ENCODE measurements at regions not wholly inside any gene's neighbourhood (a gene's known extent, or its start where the extent isn't known, plus 50 kb on each side); places are given as distances from the start of the nearest gene placed in this dataset.

DNA sequence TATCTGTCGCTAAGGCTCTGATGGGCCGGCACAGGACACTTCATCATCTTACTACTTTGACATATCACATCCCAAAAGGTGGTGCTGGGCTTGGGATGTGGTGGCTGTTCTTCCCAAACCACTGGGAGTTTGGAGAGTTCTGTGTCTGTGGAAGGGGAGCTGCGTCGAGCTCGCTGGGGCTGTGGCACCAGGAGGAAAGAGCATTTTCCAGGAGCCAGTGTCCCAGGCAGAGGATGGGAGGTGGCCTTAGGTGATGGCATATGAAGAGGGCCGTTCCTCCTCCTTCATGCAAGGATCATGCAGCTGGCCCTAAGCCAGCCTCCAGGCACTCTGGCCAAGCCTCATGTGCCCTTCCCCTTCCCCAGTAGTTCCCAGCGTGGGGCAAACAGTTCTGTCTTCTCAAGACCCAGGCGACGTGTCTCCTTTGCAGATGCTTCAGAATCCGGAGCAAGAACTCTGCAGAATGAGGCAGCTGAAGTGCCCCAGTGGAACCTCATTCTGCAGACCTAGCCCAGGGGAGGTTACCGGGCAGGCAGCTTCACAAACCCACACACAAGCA is 89.4 kb upstream of the TNRC6C start:
- DNase-seq: no peak

DNA sequence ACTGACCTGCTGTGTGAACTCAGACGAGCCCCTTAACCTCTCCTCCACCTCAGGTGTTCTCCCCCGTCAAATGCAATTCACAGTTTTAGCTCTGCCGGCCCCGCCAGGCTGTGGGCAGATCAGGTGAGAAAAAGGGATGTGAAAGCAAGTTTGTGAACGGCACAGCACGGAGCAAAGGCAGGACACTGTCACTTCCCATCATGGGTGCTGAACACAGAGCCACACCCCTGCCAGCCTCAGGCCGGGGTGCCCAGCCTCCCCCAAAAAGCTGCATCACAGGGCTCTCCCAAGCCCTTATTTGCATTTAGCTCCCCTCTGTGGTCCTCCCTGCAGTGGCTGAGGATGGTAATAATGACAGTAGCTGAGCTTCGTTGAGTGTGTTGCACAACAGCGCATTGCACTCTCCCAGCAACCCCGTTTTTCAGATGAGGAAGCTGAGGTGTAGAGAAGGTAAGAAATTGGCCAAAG is 88.8 kb upstream of the TNRC6C start:
- no peak for DNase-seq

DNA sequence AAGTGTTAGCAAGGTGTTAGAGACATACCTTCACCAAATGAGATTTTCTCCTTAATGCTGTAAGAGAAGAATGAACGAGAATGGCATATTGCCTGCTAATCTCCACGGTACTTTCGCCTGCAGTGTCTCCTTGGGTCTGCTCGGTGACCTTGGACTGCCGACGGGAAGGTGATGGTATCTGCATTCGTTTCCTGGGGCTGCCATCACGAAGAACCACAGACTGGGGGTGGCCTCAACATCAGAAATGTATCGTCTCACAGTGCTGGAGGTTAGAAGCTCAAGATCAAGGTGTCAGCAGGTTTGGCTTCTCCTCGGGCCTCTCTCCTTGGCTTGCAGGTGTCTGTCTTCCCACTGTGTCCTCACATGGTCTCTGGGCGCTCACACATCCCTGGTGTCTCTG is 86.3 kb upstream of the TNRC6C start:
- DNase-seq: no peak

DNA sequence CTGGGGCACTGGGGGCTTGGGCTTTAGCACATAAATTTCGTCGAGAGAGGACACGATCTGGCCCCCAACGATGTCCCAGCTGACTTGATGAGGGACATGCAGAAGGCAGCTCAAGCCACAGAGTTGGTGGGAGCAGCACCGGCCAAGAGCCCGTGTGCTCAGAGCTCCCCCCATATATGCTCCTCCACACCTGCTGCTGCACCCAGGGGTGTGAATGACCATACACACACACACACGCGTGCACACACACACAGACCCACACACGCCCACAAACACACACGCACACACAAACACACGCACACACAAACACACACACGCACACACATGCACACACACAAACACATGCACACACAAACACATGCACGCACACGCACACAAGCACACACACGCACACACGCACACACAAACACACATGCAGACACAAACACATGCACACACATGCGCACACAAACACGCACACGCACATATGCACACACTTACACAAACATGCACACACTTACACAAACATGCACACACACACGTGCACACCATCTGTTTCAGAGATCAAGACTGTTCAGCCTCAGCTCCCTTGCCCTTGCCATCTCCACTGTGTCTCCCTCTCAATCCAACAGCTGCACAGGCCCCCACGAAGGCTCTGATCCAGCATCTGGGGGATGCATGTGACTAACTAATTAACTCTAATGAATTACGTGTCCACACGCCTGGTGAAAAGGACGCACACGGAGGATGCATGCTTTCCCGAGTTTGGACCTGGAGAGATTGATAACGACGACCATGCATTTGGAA is 85.6 kb upstream of the TNRC6C start:
- no peak for DNase-seq

DNA sequence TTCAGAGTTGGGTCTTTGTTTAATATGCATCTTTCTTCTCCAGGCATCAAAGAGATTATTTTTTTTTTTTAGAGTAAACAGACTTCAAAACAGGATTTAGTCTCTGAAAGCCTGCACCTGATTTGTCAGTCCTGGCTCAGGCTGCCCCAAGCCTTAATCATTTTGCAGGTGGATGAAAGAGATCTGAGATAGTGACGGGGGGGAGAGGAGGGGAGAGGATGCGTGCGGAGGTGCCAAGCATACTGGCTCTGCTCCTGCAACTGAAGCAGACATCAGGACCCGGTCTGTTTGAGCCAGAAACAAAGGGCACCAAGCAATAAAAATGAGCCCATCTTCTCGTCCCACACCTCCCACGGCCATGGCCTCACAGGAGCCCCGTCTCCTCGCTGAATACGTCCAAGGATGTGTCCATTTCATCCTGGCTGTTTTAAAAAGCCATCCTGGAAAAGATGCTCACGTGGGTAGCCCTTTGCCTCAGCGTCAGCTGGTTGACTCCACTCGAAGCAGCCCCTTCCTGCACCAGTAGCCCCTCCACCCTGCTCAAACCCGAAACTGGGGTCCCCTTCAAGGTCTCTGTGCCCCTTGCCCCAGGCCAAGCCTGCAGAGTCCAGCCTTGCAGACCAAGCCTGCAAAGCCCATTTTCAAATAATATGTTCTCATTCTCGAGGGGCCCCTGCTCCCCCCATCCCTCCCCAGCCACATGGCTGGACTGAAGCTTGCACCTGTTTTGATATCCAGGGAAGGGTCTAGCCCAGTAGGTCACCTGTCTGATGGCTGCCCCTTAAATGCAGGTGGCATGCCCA is 84.8 kb upstream of the TNRC6C start:
- no peak for DNase-seq

DNA sequence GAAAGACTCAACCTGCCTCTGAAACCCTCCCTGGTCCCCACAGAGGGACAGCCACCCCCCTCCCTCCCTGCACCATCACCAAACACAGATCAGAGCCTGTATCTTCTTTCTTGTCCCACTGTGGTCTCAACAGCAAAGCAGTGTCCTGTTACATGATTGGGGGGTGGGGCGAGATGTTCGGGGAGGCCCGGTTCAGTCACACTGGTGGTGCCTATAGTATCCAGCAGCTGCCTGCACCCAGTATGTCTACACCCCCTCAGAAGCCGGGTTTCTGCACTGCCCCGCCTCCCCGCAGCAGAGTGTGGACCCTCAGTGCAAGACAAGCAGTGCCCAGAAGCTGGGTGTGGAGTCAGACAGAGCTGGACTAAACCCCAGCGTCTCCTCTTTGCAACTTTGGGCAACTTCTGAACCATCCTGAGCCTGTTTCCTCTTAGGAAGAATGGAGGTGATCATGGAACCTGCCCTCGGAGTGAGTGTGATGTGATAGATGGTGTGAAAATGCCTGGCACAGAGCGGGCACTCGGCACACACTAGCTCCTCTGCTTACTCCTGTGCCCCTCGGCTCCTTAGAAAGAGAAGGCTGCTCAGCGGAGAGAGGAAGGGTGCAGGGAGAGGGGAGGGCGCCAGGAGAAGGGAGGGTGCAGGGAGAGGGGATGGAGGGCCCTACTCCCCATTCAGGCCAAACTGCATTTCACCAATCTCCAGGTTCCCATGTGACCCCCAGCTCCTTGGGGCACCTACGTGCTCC is 84.0 kb upstream of the TNRC6C start:
- DNase-seq: no peak

DNA sequence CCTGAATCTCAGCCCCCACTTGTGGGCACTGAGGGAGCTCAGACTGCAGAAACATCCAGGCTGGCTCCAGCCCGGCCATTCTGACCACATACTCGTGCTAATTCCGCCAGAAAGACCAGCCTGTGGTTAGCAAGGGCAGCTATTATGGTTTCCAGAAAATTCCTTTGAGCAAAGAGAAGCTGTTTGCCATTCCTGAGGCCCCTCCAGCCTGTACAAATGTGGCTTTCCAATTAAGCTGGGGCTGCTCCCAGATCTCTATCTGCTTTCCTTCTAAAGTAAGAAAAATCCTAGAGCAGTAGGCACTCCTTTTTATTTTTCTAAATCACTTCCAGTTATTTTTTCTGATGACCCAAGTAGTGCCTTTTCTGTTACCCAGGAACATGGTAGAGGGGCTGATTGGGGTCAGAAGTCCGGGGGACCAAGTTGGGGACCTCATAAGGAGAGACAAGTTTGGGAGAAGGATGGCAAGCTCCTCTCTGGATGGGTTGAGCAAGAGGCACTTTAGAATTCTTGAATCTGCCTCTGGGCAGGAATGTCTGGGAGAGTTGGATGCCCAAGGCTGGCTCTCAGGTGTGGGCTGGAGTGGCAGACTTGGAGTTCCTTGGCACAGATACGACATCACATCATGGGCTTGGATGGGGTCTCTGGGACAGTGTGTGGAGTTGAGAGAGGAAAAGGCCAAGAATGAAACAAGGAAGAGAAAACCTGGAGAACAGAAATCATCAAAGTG is 83.3 kb upstream of the TNRC6C start:
- DNase-seq: no peak

DNA sequence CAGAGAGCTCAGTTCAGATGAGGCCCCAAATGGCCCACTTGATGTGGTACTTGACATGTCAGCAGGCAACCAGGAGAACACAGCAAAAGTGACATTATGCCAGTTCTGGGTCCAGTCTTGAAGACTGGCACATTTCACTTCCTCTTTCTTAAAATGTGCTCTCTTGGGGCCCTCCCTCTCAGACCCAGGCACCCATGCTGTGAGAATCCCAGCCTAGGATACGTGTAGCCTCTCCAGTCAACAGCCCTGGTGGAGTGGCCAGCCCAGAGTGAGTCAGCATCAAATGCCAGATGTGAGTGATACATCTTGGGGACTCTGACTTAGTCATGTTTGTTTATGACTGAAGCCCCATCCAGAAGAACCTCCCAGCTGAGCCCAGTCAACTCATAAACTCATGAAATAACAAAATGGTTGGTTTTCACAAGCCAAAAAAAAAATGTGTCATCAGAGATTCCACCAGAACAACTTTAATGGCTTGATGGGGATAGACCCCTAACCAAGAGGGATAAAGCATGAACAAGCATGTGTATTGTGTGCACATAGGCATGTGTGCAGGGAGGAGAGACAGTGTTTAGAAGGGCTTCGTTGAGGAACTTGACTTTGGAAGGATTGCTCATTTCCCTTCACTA is 82.5 kb upstream of the TNRC6C start:
- no peak for DNase-seq

DNA sequence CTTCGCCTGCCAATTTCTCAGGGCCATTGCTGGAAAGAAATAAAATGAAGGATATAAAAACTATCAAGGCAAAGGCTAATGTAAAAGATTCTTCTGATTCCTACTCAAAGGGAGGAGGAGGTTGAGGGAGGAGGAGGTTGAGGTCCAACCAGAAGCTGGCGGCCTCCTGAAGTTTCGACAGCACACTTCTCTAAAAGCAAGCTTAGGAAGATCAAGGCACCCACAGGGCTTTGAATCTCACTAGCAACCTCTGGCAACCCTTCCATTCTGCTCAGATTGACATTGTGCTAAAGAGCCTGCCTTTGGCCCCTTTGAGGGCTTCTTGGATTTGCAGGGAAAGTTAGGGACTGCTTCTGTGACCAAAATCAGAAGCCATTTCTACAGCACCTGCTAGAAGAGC is 81.5 kb upstream of the TNRC6C start:
- DNase-seq: no peak

DNA sequence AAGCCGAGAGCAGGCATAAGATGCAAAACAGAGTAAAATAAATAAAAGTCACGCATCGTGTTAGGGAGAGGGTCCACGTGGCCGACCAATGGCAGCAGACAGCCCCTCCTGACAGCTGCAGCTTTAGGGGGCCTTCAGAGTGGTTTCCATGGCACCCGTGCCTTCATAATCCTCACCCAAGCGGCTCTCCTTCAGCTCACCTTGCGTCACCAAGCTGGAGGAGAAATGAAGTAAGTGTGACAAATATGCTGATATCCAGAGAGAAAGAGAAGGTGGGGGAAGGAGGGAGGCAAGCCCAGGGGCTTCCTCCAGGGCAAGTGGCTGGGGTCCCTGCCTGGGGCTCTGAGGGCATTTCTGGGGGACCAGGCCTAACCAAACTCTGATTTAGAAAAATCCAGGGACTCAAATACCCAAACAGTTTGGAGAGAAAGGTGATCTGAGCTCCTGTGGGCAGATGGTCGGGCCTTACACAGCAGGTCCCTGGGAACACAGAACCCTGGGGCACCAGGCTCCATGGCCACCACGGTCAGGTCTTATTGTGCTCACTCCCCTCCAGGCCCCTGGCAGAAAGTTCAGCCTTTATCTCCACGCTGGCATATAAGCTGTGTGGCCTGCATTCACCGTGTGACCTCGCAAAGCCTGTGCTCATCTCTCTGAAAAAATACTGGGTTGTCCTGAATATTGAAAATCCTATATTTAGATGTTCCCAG is 80.7 kb upstream of the TNRC6C start:
- DNase-seq: no peak

DNA sequence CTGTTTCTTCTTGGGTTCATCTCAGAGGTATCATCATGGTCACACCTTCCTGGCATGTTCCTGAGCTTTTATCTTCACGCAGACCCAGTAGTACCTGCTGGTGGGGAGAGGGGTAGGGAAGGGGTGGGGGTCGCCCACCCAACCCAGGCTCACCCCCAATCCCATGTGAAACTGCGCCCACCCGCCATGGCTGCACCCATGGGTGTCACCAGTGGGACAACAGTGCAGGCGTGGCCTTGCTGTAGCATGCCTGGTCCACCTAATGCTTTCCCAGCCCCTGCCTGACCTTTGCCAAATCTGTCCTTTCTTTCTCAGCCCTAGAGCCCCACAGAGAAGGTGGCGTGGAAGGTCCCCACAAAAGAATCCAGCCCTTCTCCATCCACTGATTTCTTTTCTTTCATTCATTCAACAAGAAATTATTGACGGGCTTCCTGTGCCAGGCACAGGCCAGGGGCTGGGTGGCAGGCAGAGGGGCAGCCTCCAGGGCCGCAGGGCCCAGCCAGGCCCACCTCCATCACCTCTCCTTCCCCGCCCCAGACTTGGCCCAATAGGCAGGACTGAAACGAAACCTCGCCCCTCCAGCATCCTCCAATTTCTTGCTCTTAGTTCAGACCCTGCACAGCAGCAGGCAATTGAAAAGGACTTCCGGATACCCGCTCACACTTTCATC is 79.1 kb upstream of the TNRC6C start:
- no peak for DNase-seq

DNA sequence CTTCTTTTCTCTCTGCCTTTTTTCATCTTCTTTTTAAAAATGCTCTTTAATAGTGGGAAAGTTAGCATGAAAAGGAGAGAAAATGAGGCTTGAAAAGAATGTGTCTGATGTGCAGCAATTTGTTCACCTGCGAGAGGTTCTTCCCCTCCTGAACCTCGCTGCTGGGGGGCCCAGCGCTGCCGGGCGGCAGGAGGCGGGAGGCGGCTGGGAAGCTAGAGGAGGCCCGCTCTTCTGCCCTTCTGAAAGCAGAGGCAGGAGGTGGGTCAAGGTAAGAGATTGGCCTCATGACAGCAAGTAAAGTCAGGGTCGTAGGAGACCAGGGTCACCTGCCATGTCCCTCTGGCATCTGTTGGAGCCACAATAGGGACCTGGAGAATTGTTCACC is 78.6 kb upstream of the TNRC6C start:
- DNase-seq: no peak

DNA sequence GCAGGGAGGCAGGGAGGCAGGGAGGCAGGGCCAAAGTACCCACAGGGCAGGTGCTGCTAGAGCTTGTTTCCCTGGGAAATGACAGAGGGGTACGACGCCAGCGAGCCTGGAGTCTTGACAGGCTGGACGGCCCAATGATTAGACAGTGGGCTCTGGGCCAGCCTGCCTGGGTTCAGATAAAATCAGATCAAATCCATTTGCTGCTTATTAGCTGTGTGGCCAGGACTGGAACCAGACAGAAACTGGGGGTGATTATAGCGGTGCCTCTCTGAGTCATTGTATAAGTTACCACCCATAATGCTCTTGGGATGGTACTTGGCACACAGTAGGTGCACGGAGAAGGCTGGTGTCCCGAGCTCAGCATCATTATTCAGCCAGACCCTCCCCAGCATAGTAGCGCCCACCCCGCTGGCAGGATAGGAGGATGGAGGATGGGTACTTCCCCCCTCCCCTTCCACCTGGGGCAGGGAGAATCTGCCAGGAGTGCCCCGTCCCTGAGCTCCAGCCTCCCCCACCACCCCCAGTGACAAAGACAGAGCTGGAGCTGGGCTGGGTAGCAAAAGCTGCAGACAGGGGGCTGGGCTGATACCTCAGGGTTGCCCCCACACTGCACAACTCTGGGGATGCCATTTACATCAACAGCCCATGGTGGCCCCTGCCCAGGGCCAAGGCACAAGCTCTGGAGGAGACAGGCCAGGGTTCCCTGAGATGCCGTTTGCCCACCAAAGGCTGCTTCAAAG is 77.6 kb upstream of the TNRC6C start:
- DNase-seq: no peak

DNA sequence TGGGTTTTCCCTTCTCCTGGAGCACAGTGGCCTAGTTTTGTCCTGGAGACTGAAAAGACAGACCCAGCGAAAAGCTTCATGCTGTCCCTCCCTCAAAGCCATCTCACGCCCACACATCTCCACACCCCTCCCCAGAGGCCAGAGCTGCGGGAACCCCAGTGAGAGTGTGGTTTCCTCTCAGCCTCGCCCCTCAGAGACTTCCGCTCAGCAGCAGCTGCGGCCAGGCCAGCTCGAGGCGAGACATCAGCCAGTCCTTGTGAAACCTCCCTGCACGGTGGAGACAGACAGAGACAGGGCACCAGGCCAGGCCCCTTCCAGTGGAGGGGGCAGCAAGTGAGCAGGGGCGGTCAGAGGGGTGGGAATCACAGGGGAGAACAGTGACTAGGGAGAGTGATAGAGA is 77.0 kb upstream of the TNRC6C start:
- no peak for DNase-seq

DNA sequence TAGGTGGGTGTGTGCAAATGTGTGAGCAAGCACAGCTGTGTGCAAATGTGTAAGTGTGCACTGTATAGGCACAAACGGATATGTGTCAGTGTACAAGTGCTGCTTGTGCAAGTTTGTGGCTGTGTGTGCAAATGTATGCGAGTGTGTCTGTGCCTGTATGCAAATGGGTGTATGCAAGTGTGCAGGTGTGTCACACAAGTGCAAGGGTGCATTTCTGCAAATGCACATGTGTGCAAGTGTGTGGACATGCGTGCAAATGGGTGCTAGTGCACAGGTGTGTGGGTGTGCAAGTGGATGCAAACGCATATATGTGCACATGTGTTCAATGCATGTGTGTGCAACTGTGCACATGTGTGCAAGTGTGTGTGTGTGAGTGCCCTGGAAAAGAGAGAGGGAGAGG is 76.5 kb upstream of the TNRC6C start:
- DNase-seq: no peak

DNA sequence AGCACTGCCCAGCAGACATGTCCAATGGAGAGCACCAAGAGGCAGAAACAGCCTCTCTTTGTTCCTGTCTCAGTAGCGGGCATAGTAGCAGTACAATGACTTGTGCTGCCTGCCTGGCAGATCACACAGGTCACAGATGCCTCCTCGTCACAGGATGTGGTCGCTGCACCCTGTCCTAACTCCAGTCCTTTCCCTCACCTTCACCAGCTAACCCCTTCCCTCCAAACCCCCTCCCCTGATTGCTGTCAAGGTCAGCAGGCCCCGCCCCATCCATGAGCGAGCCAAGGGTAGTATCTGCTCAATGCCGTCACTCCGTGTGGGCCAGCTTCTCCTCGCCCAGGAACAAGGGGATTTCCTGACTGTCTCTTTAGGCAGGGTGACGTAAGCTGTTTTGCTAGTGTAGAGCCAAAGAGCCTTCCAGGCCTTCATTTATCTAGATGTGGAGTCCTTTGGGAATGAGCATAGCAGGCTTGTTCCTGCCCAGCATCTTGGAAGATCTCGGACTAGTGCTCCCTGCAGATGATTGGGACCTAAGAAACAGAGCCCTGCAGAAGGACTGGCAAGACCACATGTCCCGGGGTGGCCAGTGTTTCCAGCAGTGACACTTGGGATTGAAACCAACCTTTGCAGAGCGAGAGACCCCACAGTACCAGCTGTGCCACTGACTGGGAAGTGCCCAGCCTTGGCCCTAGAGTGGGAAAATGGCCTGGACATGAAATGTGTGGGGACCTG is 75.9 kb upstream of the TNRC6C start:
- DNase-seq: no peak

DNA sequence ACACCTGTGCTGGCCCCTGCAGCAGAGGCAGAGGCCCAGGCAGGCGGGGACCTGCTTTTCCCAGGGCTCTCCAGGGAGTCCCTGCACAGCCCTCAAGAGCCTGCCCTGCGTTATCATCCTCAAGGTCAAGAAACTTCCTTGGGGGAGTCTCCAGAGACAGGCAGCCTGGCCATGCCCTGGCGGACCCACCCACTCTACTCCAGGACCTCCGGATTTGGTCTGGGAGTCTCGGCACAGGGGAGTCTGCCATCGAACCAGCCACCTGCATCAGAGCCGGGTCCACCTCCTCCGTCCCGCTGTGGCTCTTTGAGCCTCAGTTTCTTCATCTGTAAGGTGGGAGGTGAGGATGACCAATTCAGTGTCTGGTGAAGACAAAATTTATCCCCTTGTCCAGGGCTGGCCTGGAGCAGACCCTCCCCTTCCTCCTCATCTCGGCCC is 75.3 kb upstream of the TNRC6C start:
- DNase-seq: no peak

DNA sequence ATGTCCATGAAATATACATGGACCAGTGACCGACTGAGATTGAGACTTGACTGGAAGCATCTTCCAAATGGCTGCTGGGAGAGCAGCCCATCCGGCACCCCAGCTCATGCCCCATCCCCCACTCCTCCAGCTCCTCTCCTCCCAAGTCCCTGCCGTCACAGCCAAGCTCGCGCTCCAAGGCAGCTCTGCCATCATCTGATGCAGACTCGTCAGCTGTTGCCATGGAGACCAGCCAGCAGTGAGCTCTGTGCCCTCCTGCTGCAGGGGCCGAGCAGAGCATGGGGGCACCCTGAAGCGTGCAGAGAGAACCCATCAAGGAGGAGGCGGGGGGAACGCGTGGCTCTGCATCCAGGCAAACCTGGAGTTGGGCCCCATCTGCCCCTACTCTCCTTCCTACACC is 74.5 kb upstream of the TNRC6C start:
- peak; percentile 21 for DNase-seq

DNA sequence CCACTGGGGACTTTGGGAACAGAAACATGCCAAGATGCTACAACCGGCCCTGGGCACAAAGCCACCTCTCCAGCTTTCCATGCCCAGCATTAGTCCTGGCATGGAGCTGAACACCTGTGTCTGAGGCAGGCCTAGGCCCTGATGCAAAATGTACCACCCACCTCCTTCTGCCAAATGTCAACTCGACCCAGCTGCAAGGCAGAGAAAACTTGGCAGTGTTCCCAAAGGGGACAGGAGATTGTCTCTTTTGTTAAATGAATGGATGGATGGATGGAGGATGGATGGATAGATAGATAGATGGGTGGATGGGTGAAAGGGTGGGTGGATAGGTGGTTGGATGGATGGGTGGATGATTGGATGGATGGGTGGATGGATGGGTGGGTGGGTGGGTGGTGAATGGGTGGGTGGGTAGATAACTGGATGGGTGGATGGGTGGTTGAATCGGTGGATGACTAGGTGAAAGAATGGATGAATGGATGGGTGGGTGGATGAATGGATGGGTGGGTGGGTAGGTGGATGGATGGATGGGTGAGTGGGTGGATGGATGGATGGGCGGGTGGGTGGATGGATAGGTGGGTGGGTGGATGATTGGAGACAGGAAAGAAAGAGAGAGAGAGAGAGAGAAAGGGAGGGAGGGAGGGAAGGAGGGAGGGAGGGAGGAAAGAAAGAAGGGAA is 73.4 kb upstream of the TNRC6C start:
- DNase-seq: no peak

Data from NCI-H748 treated with DMSO at 0.1 percent for 48 hours (cell line).